ENCODE measurements at regions not wholly inside any gene's neighbourhood (a gene's known extent, or its start where the extent isn't known, plus 50 kb on each side); places are given as distances from the start of the nearest gene placed in this dataset.

DNA sequence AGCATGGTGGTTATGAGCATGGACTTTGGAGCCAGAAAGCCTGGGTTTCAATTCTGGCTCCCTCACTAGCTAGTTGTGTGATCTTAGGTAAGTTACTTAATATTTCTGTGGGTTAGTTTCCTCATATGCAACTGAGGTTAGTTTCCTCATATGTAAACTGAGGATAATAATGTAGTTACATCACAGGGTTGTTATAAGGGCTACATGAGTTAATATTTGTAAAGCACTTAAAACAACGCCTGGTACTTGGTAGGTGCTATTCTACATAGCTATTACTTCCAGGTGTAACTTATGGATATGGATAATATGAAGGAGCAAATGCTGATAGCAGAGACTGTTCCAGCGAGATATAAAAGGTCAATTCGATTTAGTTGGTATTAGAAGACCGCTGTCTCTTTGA is 69.4 kb upstream of the POU5F2 start:
- H2AFZ ChIP-seq (ENCODE audit: low read depth, low read length) = no peak overlapping the region
- H3K4me1 ChIP-seq (ENCODE audit: control insufficient read depth, extremely low read depth, insufficient read depth, low read length) = no peaks in the 10 kb centered on the region
- H3K9me1 ChIP-seq (replicated peaks; ENCODE audit: control insufficient read depth, extremely low read depth, insufficient read depth, low read length) = peaks cover 2% of the 10 kb centered on the region
- dilution Hi-C loops (cut with MboI; ENCODE audit: extremely low pct_ligation_motif_present, low sequenced_read_pairs) = no loop called here
- H3K36me3 ChIP-seq (ENCODE audit: control insufficient read depth in 2 of 2, extremely low read depth in 1 of 2, insufficient read depth in 2 of 2, low read length in 2 of 2) = no peaks in the 10 kb centered on the region
- H3K79me2 ChIP-seq (ENCODE audit: control insufficient read depth, insufficient read depth, low read length) = no peaks in the 10 kb centered on the region
- POLR2A ChIA-PET = no interaction called here
- CTCF ChIA-PET = interaction anchor here (0.7 to 2.6 kb wide), 2 partner anchors 9 to 20 kb away, joined by 3 to 15 read pairs; no protein-coding TSS in a partner anchor
- no peak overlapping the region for H3K9ac ChIP-seq (replicated peaks; ENCODE audit: extremely low read depth, insufficient read depth, low read length)
- H4K20me1 ChIP-seq (replicated peaks; ENCODE audit: control insufficient read depth, extremely low read depth, insufficient read depth, low read length) = no peaks in the 10 kb centered on the region
- intact Hi-C loops (cut with micrococcal nuclease) = no loop called here
- no peaks in the 10 kb centered on the region for H3K9me3 ChIP-seq (replicated peaks; ENCODE audit: control insufficient read depth, insufficient read depth, low read length)
- H3K27me3 ChIP-seq (ENCODE audit: control insufficient read depth in 2 of 2, insufficient read depth in 2 of 2, low read length in 2 of 2) = no peaks in the 10 kb centered on the region
- H3K27ac ChIP-seq (ENCODE audit: insufficient read depth, low read depth, low read length) = no peak overlapping the region
- no TSS peak for BruUV-seq (replicated peaks)
- H3K4me2 ChIP-seq (ENCODE audit: insufficient read depth, low read length) = no peak overlapping the region
- DNase-seq (ENCODE audit: low read depth, low spot score) (no peak), FAIRE-seq (no peak)
- no peak for TF ChIP-seq MYC (IDR thresholded peaks at IDR 0.05; ENCODE audit: low read depth, low read length)
- no peak for TF ChIP-seq GATA2 (IDR thresholded peaks at IDR 0.05; ENCODE audit: insufficient read depth, insufficient read length, low read depth, low read length)
- TF ChIP-seq, protein P1, sequence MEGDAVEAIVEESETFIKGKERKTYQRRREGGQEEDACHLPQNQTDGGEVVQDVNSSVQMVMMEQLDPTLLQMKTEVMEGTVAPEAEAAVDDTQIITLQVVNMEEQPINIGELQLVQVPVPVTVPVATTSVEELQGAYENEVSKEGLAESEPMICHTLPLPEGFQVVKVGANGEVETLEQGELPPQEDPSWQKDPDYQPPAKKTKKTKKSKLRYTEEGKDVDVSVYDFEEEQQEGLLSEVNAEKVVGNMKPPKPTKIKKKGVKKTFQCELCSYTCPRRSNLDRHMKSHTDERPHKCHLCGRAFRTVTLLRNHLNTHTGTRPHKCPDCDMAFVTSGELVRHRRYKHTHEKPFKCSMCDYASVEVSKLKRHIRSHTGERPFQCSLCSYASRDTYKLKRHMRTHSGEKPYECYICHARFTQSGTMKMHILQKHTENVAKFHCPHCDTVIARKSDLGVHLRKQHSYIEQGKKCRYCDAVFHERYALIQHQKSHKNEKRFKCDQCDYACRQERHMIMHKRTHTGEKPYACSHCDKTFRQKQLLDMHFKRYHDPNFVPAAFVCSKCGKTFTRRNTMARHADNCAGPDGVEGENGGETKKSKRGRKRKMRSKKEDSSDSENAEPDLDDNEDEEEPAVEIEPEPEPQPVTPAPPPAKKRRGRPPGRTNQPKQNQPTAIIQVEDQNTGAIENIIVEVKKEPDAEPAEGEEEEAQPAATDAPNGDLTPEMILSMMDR (IDR thresholded peaks at IDR 0.05; ENCODE audit: extremely low read depth in 1 of 2, insufficient read depth in 1 of 2, low read depth in 1 of 2, low read length in 2 of 2) = no peak
- no peak for TF ChIP-seq JUN (IDR thresholded peaks at IDR 0.05; ENCODE audit: borderline replicate concordance, insufficient read depth, insufficient read length, low read depth)
- H3K4me3 ChIP-seq (replicated peaks in 1 of 3; ENCODE audit: insufficient read depth in 1 of 3, low read depth in 1 of 3, low read length in 3 of 3) = no peak overlapping the region

DNA sequence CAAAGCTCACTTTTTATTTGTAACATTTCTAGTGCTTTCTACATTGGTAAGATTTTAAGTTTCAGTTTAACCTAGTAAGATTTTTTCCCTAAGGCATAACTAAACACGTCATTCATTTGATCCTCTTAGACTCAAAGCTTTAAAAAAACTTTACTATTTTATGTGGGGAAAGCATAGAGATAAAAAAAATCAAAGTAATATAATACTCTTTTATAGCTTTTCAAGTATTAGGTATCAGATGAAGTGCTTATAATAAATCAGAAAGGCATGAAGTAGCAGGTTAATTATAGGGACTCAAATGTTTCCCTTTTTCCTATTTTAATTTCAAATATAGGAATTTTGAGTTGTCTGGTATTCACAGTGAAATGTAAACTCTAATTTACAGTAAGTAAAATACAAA is 68.0 kb upstream of the POU5F2 start:
- BruUV-seq (replicated peaks) = no TSS peak

More for the DNA sequence above, 68.0 kb upstream of the POU5F2 start:
- no peak overlapping the region for H3K4me3 ChIP-seq (replicated peaks in 1 of 3; ENCODE audit: insufficient read depth in 1 of 3, low read depth in 1 of 3, low read length in 3 of 3)
- FAIRE-seq (no peak), DNase-seq (ENCODE audit: low read depth, low spot score) (no peak)
- no peak overlapping the region for H2AFZ ChIP-seq (ENCODE audit: low read depth, low read length)
- H3K79me2 ChIP-seq (ENCODE audit: control insufficient read depth, insufficient read depth, low read length) = no peaks in the 10 kb centered on the region
- no peaks in the 10 kb centered on the region for H3K4me1 ChIP-seq (ENCODE audit: control insufficient read depth, extremely low read depth, insufficient read depth, low read length)
- no peak overlapping the region for H3K27ac ChIP-seq (ENCODE audit: insufficient read depth, low read depth, low read length)
- no peaks in the 10 kb centered on the region for H3K27me3 ChIP-seq (ENCODE audit: control insufficient read depth in 2 of 2, insufficient read depth in 2 of 2, low read length in 2 of 2)
- ChIA-PET POLR2A (no interaction called here), CTCF (interaction anchor here (0.8 to 2.6 kb wide), 2 partner anchors 8 to 1180 kb away, joined by 3 to 15 read pairs; no protein-coding TSS in a partner anchor)
- H3K9ac ChIP-seq (replicated peaks; ENCODE audit: extremely low read depth, insufficient read depth, low read length) = no peak overlapping the region
- H4K20me1 ChIP-seq (replicated peaks; ENCODE audit: control insufficient read depth, extremely low read depth, insufficient read depth, low read length) = no peaks in the 10 kb centered on the region
- H3K4me2 ChIP-seq (ENCODE audit: insufficient read depth, low read length) = no peak overlapping the region
- TF ChIP-seq POLR2AphosphoS5 (IDR thresholded peaks at IDR 0.05; ENCODE audit: insufficient read depth, low read depth, low read length) (no peak), FOS (IDR thresholded peaks at IDR 0.05; ENCODE audit: borderline replicate concordance, insufficient read depth, low read length) (no peak), GATA2 (IDR thresholded peaks at IDR 0.05; ENCODE audit: insufficient read depth, insufficient read length, low read depth, low read length) (no peak), EZH2 (IDR thresholded peaks at IDR 0.05; ENCODE audit: borderline replicate concordance, low read depth, low read length, severe bottlenecking) (no peak), MAX (IDR thresholded peaks at IDR 0.05; ENCODE audit: insufficient read depth, insufficient read length) (no peak), JUN (IDR thresholded peaks at IDR 0.05; ENCODE audit: borderline replicate concordance, insufficient read depth, insufficient read length, low read depth) (no peak), POLR2A (IDR thresholded peaks at IDR 0.05; ENCODE audit: low read depth, low read length) (no peak), MYC (IDR thresholded peaks at IDR 0.05; ENCODE audit: low read depth, low read length) (no peak)
- TF ChIP-seq, protein P1 (IDR thresholded peaks at IDR 0.05; ENCODE audit: extremely low read depth in 1 of 2, insufficient read depth in 1 of 2, low read depth in 1 of 2, low read length in 2 of 2) = no peak
- H3K9me3 ChIP-seq (replicated peaks; ENCODE audit: control insufficient read depth, insufficient read depth, low read length) = no peaks in the 10 kb centered on the region
- dilution Hi-C loops (cut with MboI; ENCODE audit: extremely low pct_ligation_motif_present, low sequenced_read_pairs) = no loop called here
- H3K36me3 ChIP-seq (ENCODE audit: control insufficient read depth in 2 of 2, extremely low read depth in 1 of 2, insufficient read depth in 2 of 2, low read length in 2 of 2) = no peaks in the 10 kb centered on the region
- no peaks in the 10 kb centered on the region for H3K9me1 ChIP-seq (replicated peaks; ENCODE audit: control insufficient read depth, extremely low read depth, insufficient read depth, low read length)
- intact Hi-C loops (cut with micrococcal nuclease) = loop anchor here (10.0 kb wide), 1 partner anchor 375 kb away; no protein-coding TSS in a partner anchor

All from endothelial cell of umbilical vein (primary cell).